ENCODE measurements at regions not wholly inside any gene's neighbourhood (a gene's known extent, or its start where the extent isn't known, plus 50 kb on each side); places are given as distances from the start of the nearest gene placed in this dataset.

DNA sequence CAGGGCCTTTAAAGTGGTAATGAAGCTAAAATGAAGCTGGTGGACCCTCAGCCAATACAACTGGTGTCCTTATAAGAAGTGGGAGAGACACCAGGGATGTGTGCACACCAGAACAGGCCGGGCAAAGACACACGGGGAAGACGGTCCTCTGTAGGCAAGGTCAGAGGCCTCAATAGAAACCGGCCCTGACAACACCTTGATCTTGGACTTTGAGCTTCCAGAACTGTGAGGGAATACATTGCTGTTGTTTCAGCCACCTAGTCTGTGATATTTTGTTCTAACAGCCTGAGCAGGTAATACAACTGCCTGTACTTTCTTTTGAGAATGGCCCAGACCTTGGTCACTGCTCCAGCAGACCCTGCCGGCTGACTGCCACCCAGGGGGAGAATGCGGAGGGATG is 65.6 kb upstream of the FZD7 start:
- no peak for DNase-seq (ENCODE audit: low read depth, low spot score)
- no peak overlapping the region for H3K27ac ChIP-seq

DNA sequence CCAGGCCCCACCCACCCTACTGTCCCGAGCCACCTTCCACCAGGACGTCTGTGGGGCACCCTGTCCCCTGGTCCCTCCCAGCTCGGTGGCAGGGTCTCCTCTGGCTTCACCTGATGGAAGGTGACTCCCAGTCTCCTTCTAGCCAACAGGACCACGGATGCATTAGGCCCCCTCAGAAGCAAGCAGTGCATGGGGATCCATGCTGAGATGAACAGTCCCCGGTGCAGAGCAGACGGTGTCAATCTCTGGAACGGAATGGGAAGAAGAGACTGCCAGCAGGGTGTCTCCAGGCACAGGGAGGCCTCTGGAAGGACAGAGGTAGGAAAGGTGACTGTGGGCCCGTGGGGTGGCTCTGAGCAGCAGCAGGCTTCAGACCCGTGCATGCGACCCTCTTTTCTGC is 65.2 kb upstream of the FZD7 start:
- DNase-seq (ENCODE audit: low read depth, low spot score) = no peak
- no peak overlapping the region for H3K27ac ChIP-seq

- DNase-seq (ENCODE audit: low read depth, low spot score) = no peak
- H3K27ac ChIP-seq = no peak overlapping the region
Observed at GRCh38 chr2:201969241-201969937, 64.3 kb upstream of the FZD7 start.

DNA sequence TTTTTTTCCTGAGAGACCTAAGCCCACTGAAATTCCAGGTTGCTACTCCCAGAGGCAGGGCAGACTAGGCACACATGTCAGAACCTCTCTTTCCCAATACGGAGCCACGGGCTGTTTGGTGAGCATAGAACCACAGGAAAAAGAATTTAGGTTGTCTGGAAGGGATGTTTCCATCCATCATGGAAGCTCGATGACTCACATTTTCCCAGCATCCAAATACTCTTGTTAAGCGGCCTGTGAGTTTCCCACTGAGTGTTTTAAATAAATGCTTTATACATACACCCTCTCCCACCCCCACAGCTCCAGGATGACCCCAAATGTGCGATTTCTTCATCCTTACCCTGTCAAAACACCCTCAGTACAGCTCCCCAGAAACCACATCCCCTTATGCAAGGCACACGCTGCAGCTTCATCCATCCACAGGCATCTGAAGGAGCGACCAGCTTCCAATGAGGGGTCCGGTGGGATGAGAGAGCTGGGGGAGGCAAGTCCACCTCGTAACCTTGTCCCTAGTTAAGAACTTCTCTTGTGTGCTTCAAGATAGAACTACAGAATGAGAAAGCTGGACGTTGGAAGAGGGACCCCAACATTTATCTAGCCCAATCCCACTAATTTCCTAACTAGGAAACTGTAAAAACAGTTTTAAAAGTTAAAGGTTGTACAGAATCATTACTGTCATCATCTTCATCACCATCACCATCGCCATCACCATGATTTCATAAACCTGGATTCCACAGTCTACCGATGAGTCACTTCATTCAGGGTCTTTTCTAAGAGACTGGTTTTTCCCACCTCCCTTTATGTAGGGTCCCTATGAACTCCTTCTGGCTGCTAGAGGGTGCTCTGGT is 63.5 kb upstream of the FZD7 start:
- DNase-seq (ENCODE audit: low read depth, low spot score) = no peak
- H3K27ac ChIP-seq = no peak overlapping the region

DNA sequence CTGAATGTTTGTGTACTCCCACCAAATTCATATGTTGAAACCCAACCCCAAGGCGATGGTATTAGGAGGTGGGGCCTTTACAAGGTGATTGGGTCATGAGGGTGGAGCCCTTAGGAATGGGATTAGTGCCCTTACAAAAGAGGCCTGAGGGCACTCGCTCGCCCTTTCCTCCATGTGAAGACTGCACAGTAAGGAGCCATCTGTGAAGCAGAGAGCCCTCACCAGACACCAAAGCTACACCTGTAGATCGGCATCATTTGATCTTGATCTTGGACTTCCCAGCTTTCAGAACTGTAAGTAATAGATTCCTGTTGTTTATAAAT is 62.9 kb upstream of the FZD7 start:
- no peak for DNase-seq (ENCODE audit: low read depth, low spot score)
- H3K27ac ChIP-seq = no peak overlapping the region

DNA sequence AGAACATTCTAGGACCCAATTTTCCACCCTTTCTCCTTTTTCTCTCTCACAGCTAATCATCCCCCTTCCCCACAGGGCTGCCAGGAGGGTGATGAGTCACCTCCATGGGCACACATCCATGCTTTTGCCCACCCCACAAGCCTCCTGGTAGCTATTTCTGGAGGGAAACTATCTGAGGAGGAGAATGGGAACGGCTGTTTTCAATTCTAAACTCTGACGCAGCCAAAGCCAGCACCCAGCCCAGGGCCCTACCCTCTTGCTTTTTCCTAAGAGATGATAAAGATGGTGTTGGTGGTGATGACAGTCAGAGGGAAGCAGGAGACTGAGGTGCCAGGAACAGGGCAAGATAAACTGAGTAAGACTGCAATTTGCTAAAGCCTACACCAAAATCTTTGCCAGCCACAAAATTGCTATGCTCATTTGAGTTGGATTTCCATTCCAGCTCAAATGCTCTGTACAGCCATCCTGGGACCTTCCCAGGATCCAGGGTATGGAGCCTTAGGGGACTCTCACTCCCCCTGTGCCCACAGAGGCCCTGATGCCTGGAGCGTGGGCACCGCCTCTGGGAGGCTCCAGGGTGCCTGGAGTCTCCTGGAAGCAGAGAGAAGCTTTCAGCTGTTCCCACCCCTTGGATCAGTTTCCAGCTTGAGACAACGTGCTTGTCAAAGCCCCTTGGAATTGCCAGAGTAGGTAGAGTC is 62.0 kb upstream of the FZD7 start:
- no peak overlapping the region for H3K27ac ChIP-seq
- no peak for DNase-seq (ENCODE audit: low read depth, low spot score)

GRCh38 chr2:201972621-201973255 is 60.9 kb upstream of the FZD7 start:
- H3K27ac ChIP-seq = no peak overlapping the region
- no peak for DNase-seq (ENCODE audit: low read depth, low spot score)

GRCh38 chr2:201973305-201973928 is 60.2 kb upstream of the FZD7 start:
- H3K27ac ChIP-seq = no peak overlapping the region
- DNase-seq (ENCODE audit: low read depth, low spot score) = no peak

DNA sequence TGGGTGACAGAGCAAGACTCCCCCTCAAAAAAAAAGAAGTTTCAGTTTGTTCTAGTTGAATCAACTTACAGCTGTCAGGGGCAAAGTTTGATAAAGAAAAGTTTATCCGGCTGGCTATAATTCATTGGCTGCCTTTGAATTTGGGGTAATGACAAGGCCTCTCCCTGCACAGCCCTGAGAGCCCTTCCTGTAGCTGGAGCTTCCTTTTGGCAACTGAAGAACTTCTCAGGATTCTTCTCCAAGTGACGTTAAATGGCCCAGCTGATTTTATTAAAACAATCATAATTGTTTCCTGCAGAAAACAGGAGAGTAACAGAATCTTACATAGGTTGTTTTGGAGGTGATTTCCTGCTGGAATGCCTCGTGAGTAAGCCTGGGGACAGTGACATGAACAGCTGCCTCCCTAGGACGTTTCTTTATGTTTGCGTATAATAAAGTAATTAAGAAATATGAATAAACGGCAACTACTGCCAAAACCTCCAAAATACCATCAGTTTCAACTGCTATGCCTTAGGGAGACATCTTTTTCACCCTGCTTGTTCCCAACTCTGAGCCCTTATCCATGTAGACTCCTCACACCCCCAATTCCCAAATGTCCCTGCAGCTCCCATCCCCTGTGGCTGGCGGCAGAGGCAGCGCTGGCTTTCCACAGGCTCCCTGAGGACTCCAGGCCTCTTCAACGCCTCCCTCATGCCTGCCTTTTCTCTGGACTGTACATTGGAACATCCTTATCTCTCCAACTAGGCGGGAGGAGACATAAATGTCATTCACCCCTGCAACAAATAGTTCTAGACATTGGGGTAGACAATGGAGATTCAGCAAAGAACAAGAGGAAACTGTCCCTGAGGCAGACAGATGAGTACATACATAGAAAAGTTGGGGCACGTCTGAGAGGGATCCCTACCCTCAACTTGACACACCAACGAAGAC is 59.2 kb upstream of the FZD7 start:
- no peak for DNase-seq (ENCODE audit: low read depth, low spot score)
- no peak overlapping the region for H3K27ac ChIP-seq

GRCh38 chr2:201975434-201975833 is 58.2 kb upstream of the FZD7 start:
- no peak overlapping the region for H3K27ac ChIP-seq
- DNase-seq (ENCODE audit: low read depth, low spot score) = no peak

DNA sequence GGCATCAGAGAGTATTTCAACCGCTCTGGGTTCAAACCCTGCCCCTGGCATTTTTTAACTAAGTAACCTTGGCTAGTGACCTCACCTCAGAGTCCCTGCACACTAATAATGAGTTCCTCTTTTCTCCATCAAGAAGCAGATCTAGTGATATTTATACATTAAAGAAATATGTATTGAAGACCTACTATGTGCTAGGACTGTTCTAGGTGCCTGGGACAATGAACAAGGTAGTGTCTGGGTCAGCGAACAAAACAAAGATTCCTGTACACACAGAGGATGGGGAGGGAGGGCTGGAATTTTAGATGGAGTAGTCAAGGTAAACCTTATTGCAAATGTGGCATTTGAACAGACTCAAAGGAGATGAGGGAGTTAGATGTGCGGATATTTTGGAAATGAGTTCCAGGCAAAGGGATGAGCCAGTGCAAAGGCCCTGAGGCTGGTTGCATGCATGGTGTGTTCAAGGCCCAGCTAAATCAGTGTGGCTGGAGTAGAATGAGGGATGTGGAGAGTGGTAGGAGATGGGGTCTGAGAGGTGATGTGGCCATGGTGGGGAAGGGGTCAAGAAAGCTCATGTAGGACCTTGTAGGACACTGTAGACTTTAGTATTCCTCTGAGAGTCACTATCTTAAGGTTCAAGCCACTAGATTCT is 57.6 kb upstream of the FZD7 start:
- DNase-seq (ENCODE audit: low read depth, low spot score) = no peak

DNA sequence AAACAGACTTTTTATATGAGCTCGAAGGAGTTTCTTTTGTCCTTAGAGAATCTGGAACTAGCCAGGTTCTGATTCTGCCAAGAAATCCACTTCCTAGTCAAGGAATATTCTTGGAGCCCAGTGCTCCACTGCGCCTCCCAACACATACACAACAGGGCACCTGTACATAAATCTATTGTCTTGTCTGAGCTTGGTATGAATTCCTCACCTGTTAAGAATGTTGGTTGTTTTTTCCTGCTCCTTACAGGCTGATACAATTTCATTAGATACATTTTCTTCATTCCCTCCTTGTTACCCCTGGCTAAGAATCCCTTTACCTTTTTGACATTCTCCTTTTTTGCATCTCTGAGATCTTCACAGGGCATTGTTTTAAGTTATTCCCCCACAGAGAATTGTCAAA is 56.0 kb upstream of the FZD7 start:
- H3K27ac ChIP-seq = peak overlapping the region; percentile 8
- peak; percentile 8 for DNase-seq (ENCODE audit: low read depth, low spot score)

More for the DNA sequence above, 57.6 kb upstream of the FZD7 start:
- H3K27ac ChIP-seq = no peak overlapping the region

DNA sequence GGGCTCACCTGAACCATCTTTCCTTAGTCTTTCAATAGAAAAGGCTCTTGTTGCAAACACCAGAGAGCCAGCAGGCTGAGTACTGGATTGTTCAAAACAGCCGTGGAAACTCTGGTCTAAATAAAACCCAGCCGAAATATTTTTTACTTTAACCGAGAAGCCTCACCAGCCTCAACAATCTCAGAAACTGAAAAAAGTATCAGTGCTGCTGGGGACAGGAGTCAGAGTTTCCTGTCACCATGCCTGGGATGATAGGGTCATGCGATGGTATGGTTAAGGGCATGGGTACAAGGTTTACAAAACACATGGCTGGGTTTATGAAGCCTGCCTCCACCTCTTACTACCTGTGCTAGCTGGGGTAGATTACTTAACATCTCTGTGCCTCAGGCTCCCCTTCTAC is 55.3 kb upstream of the FZD7 start:
- no peak overlapping the region for H3K27ac ChIP-seq
- no peak for DNase-seq (ENCODE audit: low read depth, low spot score)

- DNase-seq (ENCODE audit: low read depth, low spot score) = no peak
- no peak overlapping the region for H3K27ac ChIP-seq
Observed at GRCh38 chr2:201978986-201979385, 54.7 kb upstream of the FZD7 start.

GRCh38 chr2:201980389-201980821 is 53.2 kb upstream of the FZD7 start:
- DNase-seq (ENCODE audit: low read depth, low spot score) = no peak
- H3K27ac ChIP-seq = no peak overlapping the region

DNA sequence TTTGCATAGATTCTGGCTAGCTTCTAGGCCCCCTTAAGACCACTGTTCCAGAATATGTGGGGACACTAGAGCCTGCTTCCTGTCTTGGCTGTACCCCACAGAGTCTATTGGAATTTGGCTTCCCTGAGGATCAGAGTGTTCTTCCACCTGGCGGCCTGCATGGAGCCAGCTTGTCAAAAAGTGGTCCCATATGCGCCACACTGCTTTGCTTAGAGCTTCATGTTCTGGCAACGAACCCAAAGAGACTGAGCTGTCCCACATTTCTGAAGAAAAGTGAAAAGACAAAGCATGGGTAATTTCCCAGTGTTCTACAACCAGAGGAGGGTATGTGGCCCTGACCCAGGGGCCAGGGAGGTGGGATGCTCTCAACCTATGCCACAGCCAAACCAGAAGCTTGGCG is 52.7 kb upstream of the FZD7 start:
- H3K27ac ChIP-seq = no peak overlapping the region
- DNase-seq (ENCODE audit: low read depth, low spot score) = no peak

- no peak for DNase-seq (ENCODE audit: low read depth, low spot score)
- H3K27ac ChIP-seq = no peak overlapping the region
Observed at GRCh38 chr2:201983174-201983573, 50.5 kb upstream of the FZD7 start.

DNA sequence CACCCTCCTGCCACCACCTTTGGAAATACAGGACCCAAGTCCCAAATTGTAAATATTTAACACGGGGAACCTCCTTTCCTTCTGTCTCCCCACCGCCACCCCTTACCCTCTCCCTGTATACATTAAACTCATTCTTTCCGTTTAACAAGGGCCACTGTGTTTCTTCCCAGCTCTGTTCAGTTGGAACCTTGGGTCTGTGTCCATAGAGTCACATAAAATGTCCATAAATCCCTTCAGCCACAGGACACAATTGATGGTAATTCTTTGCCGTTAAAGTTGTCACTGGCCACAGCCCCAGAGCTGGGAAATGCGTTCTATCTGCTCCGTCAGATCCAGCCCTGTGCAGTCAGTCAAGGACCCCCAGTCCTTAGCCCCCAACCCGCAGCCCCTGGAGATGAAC is 49.9 kb upstream of the FZD7 start:
- no peak overlapping the region for H3K27ac ChIP-seq

More for the DNA sequence above, 49.9 kb upstream of the FZD7 start:
- DNase-seq (ENCODE audit: low read depth, low spot score) = no peak
